GM10266 (cell line): ENCODE measurements at regions not wholly inside any gene's neighbourhood (a gene's known extent, or its start where the extent isn't known, plus 50 kb on each side); places are given as distances from the start of the nearest gene placed in this dataset.
"Not testable (repeated sequence)": the region's sequence is repeated elsewhere in the genome, so short reads cannot be mapped to it uniquely, and the experiment has no call there.

Experiments
- DNase-seq: peaks from one replicate; pipeline ENCODE4 v3.0.0; 2012; ENCODE audit errors: extremely low spot score
- TF ChIP-seq, protein P1 (sequence below): IDR thresholded peaks from 2 replicates; pipeline ENCODE4 v1.5.1; 2012; ENCODE audit warnings: mild to moderate bottlenecking, low read depth; ENCODE audit not compliant: control insufficient read depth, insufficient read depth; ENCODE audit errors: missing control alignments

DNA sequence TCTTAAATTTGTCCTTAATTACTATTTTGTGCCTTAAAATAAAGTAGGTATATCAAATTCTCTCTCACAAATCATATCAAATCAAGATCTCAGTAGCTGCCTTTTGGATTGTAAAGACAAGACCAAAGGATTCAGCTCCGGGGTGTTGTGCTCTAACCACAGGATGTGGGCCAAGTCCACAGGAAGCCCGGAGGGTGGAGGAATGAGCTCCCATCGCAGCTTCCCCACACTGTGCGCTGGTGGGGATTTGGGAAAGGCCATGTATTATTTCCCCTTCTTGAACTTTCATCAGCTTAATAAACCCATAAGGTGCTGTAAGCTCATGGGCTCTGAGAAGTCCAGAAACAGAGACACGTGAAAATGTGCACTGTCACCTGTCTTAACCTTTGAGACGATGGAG lies 241.6 kb upstream of the TCERG1L start:
- TF ChIP-seq, protein P1, sequence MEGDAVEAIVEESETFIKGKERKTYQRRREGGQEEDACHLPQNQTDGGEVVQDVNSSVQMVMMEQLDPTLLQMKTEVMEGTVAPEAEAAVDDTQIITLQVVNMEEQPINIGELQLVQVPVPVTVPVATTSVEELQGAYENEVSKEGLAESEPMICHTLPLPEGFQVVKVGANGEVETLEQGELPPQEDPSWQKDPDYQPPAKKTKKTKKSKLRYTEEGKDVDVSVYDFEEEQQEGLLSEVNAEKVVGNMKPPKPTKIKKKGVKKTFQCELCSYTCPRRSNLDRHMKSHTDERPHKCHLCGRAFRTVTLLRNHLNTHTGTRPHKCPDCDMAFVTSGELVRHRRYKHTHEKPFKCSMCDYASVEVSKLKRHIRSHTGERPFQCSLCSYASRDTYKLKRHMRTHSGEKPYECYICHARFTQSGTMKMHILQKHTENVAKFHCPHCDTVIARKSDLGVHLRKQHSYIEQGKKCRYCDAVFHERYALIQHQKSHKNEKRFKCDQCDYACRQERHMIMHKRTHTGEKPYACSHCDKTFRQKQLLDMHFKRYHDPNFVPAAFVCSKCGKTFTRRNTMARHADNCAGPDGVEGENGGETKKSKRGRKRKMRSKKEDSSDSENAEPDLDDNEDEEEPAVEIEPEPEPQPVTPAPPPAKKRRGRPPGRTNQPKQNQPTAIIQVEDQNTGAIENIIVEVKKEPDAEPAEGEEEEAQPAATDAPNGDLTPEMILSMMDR, result no peak
- no peak for DNase-seq

DNA sequence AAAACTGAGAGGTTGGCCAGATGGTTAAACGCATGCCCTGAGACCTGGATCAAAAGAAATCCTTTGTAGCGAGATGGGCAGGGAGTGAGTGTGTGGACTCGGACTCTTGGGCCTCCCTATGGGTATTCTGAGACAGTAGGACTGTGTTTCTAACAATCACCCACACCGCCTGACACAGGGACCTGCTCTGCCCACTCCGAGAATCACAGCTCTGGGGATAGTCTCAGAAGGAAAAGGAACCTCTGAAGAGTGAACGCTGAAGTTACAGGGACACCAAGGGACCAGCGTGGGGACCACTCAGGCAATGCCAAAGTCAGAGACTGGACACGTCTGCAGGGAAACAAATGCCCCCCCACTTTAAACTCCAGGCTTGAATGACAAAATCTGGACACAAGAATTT lies 242.1 kb upstream of the TCERG1L start:
- TF ChIP-seq, protein P1, result no peak
- DNase-seq, result no peak

DNA sequence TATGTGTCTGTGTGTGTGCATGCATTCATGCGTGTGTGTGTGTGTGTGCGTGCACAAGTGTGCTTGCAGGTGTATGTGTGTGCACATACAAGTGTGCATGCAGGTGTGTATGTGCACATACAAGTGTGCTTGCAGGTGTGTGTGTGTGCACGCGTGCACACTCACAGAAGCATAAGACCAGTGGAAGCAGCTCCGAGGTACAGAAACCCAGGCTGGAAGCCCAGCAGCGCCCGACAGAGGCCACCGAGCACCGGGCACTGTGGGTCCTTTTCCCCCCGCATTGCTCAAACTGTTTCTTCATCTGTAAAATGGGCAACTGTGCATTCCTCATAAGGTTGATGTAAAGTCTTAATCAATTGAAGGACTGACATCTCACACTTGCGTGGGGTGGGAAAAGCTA lies 243.3 kb upstream of the TCERG1L start:
- no peak for DNase-seq
- TF ChIP-seq, protein P1, result no peak

DNA sequence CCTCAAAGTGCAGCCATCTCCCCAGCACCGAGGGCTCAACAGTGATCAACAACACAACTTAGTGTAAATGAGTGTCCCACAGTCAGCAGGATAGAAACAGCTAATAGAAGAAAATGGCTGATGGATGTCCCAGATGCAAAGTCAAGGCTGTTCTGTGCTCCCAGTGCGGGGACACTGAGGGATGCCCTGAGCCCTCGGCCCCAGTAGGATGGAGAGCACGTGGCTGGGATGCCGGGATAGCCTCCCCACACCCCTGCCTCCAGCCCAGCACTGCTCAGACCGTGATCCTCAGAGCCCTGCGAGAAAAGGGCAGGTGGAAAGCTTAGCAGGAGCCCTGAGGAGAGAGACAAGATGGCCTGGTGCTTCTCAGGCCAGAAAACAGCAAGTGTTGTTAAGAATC lies 243.9 kb upstream of the TCERG1L start:
- DNase-seq, result no peak
- TF ChIP-seq, protein P1, result no peak

DNA sequence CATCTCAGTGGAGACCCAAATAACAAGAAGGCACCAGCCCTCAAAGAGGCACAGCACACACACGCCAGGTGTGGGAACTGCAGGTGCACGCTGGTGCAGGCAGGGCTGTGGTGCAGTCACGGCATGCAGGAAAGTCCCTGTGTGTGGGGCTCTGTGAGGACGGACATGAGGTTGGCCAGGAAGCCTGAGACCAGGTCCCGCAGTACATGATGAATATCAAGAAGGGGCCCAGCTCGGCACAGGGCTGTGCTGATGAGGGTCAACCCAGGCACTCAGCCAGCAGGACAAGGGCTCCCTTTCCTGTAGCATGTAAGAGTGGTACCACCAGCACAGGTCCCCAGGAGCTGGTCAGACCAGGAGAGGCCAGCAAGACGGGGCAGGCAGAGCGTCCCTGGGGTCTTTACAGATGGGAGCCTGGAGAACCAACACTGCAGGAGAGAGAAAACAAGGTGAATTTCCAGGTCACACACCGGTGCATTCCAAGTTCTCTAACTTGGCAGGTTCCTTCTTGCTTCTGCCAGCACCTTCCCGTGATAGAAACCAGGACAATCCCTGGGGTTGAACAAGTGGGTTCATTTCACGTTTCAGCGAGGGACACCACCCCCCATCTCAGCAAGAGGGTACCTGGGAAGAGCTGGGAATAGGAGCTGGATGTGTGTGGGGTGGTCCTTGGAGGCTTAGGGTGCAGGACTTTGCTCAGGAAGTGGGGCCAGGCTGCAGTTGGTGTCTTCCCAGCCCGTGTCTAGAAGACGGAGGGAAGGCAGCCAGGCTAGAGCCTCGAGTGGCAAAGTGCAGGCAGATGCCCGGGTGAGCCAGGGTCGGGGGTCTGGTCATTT lies 244.8 kb upstream of the TCERG1L start:
- TF ChIP-seq, protein P1, result no peak
- no peak for DNase-seq

DNA sequence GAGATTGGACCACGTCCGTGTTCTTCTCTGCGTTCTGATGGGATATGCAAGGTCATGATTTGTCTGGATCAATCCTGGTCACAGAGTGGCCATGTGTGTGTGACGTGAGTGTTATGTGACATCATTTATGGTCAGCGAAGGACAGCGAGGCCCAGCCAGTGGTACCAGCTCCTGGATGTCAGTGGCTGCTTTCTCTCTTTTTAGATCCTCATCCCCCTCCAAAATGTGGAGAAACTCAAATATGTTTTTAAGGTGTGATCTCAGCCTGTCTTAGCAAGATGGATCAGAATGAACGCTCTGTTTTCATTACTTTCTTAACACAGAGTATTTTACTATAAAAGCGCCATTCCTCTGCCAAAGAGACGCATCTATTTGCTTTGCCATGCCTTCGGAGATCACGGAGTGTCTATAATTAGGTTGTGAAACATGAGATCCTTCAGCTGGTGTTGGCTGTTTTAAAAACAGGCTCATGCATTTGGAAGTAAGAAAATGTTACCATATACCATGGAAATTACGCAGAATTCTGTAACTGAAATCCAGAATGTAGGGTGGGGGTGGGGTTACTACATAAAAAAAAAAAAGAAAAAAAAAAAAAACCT lies 245.5 kb upstream of the TCERG1L start:
- no peak for DNase-seq
- TF ChIP-seq, protein P1, result no peak

DNA sequence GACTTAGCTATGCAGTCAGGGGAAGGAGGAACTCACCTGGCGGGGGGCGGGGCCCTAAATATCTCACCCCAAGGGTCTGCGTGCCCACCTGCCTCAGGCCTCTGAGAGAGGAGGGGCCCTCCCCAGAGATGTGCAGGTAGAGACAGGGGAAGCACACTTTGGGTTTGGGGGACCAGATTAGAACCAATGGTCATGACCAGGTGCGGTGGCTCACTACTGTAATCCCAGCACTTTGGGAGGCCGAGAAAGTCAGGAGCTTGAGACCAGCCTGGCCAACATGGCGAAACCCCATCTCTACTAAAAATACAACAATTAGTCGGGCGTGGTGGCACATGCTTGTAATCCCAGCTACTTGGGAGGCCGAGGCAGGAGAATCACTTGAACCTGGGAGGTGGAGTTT lies 246.4 kb upstream of the TCERG1L start:
- not testable (repeated sequence) for DNase-seq
